ENCODE measurements at regions not wholly inside any gene's neighbourhood (a gene's known extent, or its start where the extent isn't known, plus 50 kb on each side); places are given as distances from the start of the nearest gene placed in this dataset.
"Not testable (repeated sequence)": the region's sequence is repeated elsewhere in the genome, so short reads cannot be mapped to it uniquely, and the experiment has no call there.

DNA sequence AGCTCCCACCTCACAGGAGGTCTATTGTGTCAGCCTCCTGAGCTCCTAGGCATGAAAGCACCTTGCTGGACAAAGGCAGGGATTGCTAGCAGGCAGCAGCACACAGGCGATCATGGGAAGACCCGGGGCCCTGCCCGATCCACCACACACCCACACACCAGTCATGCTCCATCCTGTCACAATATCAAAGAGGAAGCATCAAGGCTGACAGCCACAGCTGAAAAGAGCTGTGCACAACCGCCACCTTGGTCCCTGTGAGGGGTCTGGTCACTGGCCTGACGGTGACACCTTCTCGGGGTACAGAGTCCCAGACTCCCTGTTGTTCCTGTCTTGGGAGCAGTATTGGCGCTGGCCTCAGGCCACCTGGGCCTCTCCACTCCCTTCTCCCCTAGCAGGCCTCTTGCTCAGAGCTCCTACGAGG lies 89.7 kb upstream of the RET start:
- no peak for DNase-seq (ENCODE audit: low read depth in 2 of 2)

DNA sequence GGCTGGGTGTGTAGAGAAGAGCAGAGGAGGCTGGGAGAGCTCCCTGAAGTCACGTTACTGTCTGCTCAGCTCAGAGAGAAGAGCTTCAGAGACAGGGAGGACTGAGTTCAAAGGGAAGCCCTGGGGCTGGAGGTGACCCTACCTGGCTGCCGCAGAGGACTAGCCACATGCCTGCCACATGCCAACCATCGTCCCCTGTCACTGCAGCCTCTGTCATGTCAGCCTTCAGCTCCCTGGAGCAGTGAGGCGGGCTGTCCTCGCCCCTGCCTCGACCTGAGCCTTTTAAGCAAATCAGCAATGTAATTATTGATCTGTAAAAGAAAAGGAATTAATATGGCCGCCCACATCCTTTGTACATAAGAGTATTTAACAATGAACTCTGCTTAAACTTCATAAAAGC lies 89.3 kb upstream of the RET start:
- DNase-seq (ENCODE audit: low read depth in 2 of 2): no peak

DNA sequence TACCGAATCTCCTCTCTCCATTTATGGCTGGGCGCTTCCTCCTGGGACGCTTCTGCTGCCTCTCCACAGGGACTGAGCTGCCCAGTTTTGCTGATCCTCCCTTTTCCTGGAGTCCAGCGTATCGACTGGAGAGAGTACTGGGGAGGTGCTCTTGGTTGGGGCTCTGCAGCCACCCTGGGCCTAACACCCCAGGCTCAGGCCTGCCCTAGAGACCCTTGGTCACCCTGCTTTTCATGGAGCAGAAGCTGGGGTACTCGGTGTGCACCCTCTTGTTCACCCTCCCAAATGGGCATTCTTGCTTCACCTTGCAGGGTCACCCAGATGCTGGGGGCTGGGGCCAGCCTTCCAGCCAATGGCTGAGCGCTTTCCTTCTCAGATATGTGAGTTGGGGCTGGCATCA lies 88.8 kb upstream of the RET start:
- DNase-seq (ENCODE audit: low read depth in 2 of 2): no peak

DNA sequence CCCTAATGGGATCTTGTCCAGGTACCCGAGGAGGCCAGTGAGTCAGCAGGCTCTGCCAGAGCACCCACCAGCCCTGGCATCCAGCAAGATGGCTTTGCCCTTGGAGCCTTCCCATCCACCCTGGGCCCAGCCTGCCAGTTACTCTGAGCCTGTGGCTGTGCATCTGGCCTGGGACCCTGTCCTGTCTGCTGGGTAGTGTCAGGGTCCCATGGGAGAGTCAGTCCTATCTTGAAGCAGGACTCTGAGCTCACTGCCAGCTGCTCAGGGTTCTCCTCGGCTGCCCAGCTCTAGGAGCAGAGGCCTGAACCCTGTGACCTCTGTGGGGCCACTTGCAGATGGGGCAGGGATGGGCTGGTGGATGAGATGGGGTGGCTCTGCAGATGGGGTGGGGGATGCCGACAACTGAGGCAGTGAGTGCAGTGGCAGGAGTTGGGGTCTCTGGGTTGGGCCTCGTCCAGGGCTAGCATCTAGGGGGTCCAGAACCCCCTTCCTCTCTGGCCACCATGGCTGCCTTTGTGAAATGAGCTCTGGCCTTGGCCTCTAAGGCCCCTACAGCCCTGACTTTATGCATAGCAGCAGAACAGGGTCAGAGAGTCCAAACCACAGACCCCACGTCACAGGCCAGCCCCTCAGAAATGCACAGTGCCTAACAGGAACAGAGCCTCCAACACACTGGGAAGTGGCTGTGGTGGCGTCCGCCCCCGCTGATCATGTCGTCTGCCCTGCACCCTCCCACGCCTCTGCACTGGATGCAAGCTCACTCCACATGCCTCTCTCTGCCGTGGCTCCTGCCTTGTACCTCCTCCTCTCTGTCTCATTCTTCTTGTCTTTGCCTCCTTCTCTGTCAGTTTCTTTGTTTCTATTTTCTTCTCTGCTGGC lies 88.1 kb upstream of the RET start:
- DNase-seq (ENCODE audit: low read depth in 2 of 2): peak in 1 of 2 donors; percentile 4

DNA sequence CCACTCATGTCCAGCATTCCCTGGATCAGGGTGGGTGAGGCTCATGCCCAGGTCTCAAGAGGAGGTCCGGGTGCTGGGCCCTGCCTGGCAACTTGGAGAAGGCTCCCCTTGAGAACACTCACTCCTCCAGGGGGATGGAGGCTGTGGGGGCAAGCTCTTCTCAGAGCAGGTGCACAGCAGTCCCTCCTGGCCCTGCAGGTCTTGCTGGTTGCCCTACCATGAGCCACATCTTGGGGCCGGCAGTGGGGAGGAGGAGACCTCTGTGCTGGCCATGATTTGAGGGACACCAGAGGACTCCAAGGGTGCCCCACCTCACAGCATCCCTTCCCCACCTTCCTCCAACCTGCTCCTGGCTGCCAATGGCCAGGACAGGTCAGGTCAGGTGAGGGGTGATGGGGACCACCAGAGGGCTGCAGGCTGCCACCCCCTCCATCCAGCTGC lies 87.4 kb upstream of the RET start:
- no peak for DNase-seq (ENCODE audit: low read depth in 2 of 2)

DNA sequence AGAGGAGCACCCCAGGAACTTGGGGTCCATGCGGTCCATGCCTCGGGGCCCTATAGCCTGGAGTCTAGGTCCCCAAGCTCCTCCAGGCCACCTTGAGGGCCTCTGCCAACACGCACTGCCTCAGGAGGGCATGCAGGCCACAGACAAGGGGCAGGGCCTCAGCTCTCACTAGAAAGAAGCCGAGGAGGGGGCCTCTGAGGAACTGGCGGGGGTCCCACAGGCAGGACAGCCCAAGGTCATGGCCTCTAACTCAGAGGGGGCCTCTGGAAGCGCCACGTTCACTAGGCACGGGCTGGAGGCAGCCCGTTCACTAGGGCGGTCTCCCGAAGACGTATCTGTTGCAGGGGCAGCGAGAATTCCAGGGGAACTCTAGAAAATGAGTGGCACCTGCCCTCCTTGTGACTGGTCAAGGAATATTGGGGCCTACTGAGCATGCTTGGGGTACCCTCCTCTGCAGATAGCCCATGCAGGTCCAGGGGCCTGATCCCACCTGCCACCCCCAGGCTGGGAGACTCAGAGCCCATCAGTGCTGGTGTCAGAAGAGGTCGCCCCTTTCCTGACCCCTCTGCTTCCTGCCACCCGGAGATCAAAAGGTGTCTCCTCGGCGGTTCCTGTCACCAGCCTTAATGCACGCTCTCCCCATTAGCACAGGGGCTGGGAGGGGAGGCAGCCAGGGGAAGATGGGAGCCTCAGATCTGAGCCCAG lies 86.7 kb upstream of the RET start:
- no peak for DNase-seq (ENCODE audit: low read depth in 2 of 2)

DNA sequence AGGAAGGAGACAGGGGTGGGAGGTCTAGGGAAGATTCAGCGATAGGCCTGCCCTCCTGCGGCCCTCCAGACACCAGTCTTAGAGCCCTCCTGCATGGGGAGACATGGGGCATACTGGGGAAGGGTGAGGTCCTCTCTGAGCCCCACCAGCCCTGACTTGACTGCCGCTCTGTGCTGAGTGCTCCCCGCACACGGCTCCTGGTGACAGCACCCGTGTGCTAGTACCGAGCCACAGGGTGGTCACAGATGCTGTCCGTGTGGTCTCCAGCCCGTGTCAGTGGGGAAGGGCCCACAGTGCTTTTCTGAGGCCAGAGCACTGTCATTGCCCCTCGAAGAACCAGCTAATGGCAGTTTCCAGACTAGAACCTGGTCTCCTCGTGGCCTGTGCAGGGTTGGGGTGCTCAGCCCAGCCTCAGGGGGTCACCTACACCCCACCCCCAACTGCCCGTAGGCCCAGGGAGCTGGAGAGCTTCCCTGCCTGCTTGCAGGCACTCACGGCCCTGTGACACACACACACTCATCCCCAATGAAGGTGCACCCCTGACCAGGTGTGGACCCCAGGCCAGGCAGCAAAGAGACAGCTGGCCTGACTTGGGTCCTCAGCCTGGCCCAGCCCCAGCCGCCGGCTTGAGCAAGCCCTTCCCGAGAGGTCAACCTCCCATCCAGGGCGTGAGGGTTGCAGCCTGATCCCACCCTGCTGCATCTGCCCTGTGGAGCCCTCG lies 86.0 kb upstream of the RET start:
- no peak for DNase-seq (ENCODE audit: low read depth in 2 of 2)

DNA sequence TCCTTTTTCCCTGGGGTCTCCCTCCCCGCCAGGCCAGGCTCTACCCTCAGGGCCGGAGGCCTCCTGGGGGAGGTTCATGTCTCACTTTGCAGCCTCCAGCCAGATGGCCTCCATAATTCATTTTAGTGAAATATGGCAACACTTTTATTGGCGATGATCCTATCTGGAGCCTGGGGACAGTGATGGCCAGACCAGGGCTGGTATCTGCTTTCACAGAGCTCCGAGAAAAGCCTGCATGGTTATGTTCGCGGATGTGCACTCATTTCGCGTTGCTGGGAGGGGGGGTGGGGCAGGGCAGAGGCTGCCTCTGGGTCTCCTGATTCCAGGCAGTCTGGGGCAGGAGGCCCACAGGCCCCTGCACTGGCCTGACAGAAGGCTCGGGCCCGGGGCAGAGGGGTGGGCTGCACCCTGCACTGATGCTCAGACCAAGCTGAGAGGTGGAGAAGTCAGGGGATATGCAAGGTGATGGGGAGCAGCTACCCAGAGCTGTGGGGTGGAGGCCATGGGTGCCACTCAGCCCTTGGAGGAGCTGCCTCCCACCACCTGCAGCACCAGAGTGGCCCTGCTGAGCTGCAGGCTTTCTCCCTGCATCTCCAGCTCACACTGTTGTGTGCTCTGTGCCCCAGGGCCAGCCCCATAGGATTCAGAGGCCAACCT lies 85.3 kb upstream of the RET start:
- no peak for DNase-seq (ENCODE audit: low read depth in 2 of 2)

DNA sequence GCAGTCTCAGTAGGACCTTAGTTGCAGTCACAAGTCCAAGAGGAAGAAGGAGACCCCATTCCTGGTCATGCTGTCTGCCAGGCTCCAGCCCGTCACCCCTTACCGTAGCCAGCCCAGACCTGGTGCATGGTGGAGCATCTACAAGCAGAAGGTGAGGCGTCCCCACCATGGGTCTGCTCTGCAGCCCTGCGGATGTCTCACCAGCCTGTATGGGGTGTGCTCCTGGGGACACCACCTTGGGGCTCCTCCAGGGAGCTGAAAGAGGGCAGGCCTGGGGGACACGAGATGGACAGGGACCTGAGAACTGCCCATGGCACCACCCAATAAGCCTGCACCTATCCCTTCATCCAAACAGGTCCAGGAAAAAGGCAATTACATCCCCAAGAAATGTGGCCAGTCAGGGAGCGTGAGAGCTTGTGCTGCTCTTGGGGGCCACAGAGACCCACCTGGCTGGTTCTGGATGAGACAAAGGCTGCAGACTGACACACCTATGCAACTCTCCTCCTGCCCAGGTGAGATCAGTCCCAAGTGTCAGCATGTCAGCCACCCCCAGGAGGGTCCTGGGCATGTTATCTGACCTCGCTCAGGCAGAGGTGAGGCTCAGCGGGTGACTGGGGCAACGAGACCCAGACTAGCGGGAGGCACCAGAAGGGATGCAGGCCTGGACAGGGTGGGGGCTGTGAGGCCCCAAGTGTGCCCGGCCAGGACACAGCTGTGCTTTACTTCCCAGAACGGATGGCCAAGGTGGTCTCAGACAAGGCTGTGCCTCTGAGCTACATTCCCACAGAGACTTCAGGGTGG lies 84.5 kb upstream of the RET start:
- no peak for DNase-seq (ENCODE audit: low read depth in 2 of 2)

DNA sequence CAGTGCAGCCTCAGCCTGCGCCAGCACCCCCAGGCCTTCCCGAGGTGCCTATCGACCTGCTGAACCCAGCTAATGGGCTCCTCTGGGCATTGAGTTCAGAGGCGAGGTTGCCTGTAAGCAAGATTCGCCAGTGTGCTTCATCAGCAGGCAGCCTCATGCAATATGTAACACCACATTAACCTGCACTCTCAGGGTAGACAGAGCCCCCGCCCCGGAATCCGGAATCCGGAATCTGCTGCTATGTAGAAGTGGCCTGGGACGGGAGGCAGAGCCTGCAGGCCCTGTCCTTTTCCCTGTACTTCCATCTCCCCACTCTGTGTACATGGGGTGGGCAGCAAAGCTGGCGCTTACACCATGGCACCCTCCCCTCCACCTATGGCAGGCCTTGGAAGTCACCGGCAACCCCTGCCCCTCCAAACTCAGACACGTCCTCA lies 83.9 kb upstream of the RET start:
- DNase-seq (ENCODE audit: low read depth in 2 of 2): no peak

DNA sequence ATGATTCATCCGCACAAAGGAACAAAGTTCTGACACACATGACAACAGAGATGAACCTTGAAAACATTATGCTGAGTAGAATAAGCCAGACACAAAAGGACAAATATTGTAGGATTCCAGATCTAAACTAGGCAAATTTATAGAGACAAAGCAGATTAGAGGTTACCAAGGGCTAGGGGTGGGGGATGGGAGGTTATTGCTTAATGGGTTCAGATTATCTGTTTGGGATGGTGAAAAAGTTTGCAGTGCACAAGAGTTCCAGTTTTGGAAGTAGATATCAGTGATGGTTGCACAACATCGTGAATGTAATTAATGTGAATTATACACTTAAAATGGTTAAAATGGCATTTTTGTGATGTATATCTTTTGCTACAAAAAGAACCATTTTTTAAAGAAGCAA lies 82.0 kb upstream of the RET start:
- not testable (repeated sequence) for DNase-seq (ENCODE audit: low read depth in 2 of 2)

DNA sequence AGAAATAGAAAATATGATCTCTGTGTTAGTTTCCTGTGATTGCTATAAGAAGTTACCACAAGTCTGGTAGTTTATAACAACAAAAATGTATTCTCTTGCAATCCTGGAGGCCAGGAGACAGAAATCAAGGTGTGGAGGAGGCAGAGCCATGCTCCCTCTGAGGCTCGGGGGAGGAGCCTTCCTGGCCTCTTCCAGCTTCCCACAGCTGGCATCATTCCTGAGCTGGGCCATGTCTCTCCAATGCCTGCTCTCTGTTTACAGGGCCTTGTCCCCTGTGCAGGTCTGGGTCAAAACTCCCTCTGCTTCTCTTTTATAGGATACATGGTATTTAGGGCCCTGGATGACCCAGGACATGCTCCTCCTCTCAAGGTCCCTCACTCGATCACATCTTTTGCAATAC lies 81.3 kb upstream of the RET start:
- no peak for DNase-seq (ENCODE audit: low read depth in 2 of 2)

DNA sequence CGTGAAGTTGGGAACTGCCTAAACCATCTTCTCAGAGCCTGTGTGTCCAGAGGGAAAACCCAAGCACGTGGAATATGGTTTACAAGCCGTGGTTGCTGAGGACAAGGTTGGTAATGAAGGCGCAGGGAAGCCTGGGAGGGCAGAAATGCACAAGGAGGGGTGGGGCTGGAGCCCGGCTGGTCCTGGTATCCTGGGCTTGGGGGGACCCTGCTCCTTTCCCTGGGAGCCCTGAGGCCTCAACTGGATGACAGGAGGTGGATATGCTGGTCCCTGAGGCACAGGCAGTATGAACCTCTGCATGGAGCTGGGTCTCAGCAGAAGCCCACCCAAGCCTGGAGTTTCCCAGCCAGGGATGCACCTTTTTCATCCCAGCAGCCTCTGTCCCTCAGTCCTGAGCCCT lies 80.3 kb upstream of the RET start:
- no peak for DNase-seq (ENCODE audit: low read depth in 2 of 2)

DNA sequence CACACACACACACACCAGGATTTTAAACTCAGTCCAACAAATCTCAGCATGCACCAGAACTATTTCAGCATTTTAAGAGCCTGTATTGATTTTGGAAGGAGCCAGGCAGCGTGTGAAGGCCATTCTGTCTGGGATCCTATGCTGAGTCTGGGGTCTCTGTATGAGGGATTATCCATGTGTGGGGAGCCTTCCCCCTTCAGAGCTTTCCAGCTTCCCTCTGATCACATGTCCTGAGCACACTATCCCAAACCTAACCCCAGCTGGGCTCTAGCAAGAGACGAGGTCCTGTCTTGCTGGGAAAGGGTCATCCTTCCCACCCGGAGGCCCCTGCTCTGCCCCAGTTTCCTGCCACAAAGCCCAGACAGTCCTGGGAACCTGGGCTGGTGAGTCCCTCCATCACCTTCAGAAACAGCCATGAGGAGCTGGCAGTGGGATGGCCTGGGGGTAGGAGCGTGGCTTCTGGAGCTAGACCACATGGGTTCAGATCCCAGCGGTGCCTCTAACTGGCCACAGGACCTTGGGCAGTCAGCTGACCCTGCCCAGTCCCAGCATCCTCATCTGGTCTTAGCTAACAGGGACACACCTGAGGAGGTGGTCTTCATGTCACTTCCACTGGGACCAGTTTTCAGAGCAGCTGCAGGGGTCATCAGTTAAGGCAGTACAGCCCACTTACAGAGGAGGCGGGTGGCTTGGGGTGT lies 79.6 kb upstream of the RET start:
- DNase-seq (ENCODE audit: low read depth in 2 of 2): no peak

DNA sequence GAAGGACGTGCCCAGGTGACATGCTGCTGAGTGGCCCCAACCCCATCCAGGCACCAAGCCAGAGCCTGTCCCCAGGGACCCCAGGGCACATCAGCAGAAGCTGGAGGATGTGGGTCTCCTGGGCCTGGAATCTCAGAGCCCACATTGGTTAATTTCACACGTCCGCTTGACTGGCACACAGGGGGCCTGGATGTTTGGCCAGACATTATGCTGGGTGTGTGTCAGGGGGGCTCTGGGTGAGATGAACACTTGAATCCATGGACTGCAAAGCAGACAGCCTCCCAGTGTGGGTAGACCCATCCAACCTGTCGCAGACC lies 79.1 kb upstream of the RET start:
- DNase-seq (ENCODE audit: low read depth in 2 of 2): no peak

DNA sequence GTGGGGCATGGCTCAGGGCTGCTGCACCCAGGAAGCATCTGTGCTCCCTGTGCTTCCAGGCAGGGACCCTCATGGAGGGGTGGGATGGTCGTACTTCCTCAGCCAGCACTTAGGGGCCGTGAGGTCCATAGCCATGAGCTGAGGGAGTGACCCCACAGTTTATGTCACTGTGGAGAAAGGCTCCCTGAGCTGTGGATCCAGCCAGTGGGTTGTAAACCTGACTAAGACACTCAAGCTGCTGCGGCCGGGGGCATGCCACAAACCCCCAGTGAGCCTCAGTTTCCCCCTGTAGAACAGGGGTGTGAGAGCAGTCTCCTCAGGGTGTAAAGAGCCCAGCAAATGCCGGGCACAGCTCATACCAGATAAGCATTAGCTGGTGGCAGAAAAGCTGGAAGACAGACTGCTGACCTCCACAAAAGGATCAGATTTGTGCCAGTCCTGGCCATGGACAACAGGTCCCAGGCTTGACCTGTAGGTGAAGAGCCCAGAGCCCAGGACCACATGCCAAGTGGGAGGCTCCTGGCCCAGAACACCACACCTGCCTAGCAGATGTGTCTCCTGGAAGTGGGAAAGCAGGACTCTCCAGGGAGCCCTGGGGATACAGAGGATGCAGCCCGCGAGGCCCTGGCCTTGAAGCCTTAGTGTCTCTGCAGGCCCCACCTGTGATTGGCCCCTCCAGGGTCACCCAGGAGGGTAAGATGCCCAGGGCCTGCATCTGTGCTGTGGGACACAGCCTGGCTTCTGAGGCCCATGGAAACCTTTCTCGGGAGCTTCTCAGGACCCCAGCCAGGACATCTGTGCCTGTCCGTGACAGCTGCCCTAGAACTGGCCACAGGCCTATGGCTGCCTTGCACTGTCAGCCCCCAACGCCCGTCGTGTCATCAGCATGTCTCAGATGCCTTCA lies 78.1 kb upstream of the RET start:
- DNase-seq (ENCODE audit: low read depth in 2 of 2): no peak

DNA sequence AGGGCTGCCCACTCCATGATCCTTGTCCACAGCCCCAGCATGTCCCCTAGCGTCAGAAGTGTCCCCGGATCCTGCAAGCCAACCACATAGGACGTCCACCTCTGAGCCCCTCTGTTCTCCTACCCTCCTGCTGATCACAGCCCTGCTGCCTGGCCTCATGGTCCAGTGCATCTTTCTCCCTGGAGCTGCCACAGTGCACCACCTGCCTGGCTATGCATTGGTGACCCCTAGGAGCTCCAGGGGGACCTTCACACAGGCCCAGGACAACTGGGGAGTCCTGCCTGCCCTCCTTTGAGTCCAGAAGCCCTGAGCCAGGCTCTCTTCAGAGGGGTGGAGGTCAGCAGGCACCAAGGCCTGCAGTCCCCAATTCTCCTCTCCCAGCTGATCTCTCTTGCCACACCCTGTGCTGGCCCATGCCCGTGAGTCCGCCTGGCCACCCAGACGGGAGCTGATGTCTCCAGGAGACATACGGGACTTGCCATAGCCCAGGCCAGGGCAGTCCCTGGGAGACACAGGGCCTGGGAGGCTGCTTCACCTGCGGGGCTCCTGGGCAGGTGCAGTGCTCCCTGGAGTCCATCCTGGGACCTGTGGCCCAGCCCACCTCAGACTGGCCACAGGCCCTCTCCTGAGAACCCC lies 77.4 kb upstream of the RET start:
- DNase-seq (ENCODE audit: low read depth in 2 of 2): no peak

DNA sequence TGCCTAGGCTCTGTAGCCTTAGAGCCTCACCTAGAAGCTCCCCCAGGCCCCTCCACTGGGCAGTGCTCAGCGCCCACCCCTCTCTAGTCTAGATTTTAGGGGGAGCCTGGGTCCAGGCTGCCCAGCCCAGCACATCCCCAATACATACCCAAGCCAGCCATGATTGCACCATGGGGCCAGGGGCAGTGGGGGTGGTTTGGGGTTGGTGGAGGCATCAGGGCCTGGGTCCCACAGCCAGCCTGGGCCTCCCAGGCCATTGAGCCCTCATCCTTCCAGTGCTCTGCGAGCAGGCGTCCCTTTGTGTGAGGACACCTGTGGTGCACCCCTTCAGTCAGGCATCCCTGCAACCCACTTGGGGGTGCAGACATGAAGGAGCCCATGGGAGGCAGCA lies 76.9 kb upstream of the RET start:
- no peak for DNase-seq (ENCODE audit: low read depth in 2 of 2)

All from stimulated activated CD8-positive, alpha-beta memory T cell treated with anti-CD3 and anti-CD28 coated beads, Interleukin-15, amount 100 ng/mL, for 48 hours (primary cell).